HG02678 (cell line): ENCODE measurements at regions not wholly inside any gene's neighbourhood (a gene's known extent, or its start where the extent isn't known, plus 50 kb on each side); places are given as distances from the start of the nearest gene placed in this dataset.
"Not testable (repeated sequence)": the region's sequence is repeated elsewhere in the genome, so short reads cannot be mapped to it uniquely, and the experiment has no call there.

ENCODE experiments used
- ATAC-seq: cut with Tn5 transposase; IDR thresholded peaks from one replicate; pipeline ENCODE4 v1.9.1; 2021; ENCODE audit warnings: mild to moderate bottlenecking, moderate library complexity; ENCODE audit not compliant: unreplicated experiment

DNA sequence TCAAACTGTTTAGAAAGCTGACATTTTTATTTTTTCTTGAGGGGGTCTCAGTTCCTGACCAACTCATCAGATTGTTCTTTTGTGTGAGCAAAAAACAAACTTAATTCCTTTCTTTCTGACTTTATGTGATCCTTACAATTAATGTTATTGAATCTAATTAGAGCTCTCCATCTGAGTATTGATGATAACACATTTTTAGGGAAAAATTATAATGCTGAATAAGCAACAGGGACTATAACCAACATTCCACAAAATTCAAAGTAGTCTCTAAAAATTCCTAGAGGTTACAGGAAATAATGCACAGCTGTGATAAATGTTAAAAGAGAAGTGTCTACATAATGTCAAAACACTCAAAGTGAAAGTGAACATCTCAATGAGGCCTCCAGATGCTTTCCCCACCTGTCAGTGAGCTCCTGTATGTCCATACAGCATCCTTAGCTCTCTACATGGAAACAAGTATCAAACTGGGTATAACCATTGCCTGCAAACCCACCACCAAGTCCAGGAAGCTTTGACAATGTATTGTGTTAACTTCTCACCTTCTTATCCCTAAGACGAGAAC lies 786.0 kb upstream of the SLC39A10 start:
- ATAC-seq = no peak

DNA sequence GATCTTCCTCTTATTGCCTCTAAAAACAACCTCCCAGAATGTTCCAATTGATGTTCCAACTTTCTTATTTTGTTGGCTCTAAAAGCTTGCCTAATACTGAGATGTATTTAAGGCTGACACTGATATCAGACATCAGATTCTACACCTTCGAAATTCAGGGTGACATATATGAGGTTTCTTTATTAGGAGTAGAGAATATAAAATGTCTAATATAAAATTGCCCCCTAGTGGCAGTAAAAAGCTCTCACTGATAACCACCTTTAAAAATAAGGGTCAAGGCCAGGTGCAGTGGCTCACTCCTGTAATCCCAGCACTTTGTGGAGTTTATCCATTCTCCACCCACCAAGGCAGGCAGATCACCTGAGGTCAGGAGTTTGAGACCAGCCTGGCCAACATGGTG lies 789.7 kb upstream of the SLC39A10 start:
- ATAC-seq = peak; percentile 52

DNA sequence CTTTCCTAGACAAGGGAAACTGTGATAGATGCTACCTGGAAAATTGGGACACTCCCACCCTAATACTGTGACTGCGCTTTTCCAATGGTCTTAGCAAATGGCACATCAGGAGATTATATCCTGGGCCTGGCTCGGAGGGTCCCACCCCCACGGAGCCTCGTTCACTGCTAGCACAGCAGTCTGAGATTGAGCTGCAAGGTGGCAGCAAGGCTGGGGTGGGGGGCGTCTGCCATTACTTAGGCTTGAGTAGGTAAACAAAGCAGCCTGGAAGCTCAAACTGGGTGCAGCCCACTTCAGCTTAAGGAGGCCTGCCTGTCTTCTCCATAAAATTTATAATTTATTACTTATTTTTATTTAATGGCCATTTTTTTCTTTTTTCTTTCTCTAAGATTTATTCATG lies 802.1 kb upstream of the SLC39A10 start:
- ATAC-seq = no peak

DNA sequence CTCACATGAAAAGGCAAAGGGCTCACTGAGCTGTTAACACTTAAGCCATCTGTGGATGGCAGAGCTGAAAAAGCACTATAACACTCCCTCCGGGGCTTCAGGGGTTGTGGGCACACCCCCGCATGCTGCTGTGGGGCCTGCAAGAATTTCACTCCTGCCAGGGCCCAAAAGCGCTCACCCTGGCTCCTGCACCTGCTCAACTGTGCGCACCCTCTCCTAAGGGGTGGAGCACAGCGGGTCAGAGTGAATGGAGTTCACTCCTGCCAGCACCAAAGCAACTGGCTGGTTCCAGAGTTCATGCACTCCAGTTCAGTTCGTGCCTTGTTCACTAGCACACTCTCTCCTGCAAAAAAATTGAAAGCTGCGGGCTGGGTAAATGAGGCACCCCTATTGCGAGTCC lies 814.2 kb upstream of the SLC39A10 start:
- ATAC-seq = no peak

DNA sequence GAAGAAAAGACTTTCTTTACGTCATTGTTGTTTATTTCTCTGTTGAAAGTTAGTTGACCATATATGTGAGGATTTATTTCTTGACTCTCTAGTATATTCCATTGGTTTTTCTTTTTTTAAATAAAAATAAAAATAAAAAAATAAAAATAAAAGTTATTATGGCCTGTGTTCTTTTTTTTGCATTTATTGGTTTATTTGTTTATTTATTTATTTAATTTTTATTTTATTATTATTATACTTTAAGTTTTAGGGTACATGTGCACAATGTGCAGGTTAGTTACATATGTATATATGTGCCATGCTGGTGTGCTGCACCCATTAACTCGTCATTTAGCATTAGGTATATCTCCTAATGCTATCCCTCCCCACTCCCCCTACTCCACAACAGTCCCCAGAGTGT lies 822.7 kb upstream of the SLC39A10 start:
- not testable (repeated sequence) for ATAC-seq

DNA sequence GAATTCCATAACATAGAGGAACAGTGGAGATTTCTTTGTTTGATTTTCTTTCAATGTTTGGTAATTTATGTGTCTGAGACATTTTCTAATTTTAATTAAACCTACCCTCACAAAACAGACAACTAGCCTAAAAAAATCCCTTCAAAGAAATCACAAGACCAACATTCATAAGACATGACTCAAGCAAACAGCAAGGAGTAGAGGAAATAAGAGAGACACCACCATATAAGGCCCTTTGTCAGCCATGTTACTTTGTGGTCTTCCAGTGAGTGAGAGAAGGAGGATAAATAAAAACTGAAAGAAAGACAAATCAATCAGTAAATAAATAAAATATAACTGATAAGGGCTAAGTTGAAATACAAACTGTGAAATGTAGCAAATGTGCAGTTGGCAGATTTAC lies 830.8 kb upstream of the SLC39A10 start:
- no peak for ATAC-seq

DNA sequence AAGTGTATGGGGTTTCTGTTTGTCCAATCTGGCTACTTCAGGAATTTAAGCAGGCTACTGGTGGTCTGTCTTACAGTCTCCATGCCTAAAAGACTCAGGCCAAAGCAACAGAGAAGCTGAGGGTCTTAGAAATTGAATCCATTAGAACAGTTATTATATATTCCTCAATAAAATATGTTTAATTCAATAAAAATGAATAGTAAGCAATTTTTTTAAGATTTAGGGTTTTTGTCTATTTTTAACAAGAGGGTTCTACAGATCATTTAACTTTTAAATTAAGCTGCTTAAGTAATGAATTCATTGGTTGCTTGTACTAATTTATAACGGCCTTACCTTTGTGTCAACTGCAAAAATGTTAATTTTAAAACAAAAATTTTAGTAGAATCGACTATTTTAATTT lies 832.6 kb upstream of the SLC39A10 start:
- ATAC-seq = no peak

DNA sequence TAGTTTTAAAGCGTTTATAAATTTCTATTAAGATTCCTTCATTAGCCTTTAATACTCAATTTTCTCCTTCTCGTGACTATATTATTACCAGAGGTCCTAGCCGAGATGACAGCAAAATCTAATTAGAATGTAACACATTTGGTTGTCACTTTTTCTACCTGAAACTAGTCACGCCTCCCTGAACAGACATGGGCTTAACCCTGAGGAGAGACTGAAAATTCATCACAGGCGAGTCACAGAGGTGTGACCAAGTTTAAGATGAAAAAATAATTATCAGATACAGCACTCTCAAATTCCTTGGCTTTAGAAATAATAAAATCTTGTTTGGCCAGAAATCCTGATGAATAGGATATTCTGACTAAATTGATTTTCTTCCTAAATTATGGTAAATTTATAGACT lies 834.4 kb upstream of the SLC39A10 start:
- ATAC-seq = no peak

DNA sequence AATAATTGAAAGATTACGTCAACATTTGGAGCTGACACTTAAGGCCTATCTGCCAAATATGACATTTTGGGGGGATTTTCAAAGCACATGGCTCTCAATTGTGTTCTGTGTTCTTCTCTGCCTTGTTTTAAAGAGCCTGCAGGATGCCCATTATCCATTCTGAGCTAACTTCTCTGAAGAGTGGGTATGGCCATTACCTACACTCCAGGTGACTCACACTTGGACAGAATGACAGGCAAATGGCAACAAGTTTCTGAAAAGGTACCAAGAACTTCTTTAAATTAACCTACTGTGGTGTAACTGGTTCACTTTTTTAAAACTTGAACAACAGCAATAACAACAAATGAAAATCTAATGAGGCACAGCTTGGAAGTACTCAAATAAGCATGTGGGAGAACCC lies 834.9 kb upstream of the SLC39A10 start:
- ATAC-seq = no peak

DNA sequence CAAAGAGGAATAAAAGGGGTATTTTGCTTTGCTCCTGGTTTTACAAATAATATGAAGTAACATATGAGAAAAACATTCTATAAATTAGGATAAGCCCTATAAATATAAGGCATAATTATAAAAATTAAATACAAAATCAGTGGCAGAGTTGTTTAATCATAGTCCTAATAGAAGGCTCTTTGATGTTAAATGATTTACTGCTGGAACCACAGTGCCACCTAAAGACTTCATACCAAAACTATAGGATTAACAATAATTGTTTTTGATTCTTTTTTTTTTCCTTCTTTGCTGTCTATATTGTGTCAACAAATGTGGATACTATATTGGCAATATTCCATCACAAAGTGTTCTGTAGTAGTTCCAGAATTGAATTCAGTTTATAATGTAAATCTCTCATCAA lies 837.7 kb upstream of the SLC39A10 start:
- ATAC-seq = no peak

DNA sequence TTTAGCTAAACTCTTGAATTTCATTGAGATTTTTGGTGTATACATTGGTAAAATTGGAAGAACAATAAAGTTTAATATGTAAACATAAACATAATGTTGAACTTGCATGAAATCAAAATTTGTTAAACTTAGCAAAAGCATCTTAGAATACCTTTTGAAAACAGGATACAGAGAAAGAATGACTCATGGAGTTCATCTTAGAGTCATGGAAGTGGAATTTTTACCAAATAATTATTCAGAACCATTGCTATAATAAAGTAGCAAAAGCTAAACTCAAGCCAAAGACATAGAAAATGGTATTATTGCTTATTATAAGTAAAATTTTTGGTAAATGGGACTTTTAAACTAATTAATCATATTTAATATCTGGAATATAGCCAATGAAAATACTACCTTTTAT lies 841.6 kb upstream of the SLC39A10 start:
- no peak for ATAC-seq

DNA sequence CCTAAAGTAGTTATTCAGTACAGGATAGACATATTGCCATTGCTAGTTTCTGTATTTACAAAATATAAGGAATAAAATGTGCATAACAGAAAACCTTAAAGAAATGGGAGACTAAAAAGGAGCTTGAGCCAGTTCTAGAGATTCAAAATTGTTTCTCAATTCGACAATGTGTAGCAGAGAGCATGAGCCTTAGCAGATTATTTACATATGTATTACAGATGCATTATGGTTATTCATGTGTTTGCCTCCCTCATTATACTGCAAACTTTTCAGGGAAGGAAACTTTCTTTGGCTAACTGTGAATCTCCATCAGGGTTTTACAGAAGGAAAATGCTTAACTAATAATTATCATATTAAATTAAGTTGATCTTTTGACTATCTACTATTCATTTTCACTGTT lies 854.4 kb upstream of the SLC39A10 start:
- no peak for ATAC-seq

DNA sequence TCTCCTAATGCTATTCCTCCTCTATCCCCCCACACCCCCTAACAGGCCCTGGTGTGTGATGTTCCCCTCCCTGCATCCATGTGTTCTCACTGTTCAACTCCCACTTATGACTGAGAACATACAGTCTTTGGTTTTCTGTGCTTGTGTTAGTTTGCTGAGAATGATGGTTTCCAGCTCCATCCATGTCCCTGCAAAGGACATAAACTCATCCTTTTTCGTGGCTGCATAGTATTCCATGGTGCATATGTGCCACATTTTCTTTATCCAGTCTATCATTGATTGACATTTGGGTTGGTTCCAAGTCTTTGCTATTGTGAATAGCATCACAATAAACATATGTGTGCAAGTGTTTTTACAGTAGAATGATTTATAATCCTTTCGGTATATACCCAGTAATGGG lies 870.0 kb upstream of the SLC39A10 start:
- not testable (repeated sequence) for ATAC-seq

DNA sequence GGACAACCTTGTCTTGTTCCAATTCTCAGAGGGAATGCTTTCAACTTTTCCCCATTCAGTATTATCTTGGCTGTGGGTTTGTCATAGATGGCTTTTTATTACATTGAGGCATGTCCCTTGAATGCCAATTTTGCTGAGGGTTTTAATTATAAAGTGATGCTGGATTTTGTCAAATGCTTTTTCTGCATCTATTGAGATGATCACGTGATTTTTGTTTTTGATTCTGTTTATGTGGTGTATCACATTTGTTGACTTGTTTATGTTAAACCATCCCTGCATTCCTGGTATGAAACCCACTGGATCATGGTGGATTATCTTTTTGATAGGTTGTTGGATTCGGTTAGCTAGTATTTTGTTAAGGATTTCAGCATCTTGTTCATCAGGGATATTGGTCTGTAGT lies 885.6 kb upstream of the SLC39A10 start:
- not testable (repeated sequence) for ATAC-seq

DNA sequence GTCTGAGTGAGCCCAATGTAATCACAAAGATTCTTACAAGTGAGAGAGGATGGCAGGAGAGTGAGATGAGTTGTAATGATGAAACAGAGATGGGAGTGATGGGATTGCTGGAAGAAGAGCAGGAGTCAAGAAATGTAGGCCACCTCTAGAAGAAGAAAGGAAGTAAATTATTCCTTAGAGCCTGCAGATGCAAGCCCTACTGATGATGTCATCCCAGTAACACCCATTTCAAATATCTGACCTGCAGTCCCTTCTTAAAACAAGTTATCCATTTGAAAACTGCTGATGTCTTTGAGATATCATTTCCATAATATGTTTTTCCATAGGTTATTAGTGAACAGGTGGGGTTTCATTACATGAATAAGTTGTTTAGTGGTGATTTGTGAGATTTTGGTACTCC lies 888.0 kb upstream of the SLC39A10 start:
- no peak for ATAC-seq

DNA sequence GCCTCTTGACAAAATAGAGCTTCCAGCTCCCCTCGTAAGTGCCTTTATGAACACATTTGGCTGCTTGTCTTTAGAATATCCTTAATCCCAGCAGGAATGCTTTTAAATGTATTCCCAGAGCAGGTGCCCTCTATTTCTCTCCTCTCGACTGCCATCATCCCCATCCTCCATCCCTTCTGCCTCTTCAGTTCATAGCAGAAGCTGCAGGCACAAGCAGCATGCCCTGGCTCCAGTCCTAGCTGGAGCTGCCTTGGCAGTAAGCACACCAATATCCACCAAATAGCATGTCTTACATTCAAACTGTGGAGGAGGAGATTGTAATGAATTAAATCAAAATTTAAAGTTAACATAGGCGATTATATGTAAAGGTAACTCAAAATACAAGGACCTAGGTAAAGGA lies 891.3 kb upstream of the SLC39A10 start:
- ATAC-seq = no peak

DNA sequence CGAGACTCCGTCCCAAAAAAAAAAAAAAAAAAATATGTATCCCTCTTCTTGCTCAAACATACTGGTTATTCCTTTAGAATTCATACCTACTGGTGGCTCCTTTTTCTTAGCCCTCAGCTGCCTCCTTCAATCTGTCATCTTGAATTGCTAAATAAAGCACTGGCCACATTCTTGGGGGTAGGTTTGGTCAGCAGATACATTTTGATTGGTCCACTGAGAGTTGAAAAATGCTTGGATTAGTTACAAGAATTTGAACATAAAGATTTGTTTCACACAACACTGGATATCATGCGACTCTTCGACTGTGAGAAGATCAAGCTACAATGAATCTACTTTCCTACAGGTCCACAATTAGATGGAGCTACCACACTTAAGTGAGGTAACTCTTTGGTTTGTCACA lies 906.1 kb upstream of the SLC39A10 start:
- ATAC-seq = no peak

DNA sequence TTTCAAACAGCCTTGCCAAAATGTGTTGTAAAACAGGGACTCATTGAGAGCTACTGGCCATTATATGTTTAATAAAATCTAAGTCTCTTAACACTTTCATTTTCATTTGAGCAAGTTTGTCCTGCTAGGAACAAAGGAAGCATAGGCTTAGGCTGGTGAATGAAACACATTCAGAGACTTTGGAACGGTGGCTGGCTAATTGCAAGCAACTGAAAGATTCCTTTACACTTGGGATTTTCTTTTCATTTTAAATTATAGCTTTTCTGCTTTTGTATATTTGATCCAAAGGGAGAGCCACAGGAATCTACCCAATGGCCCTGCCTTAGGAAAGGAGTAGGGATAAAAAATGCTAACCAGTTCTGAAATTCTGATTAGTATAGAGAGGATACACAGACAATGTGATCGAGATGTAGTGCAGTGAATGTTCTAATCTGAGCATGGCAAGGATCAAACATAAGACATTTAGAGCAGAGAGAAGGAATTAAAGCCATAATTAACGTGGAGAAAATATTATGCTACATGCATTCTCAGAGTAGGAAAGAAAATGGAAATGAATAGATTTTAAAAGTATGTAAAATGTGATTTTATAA lies 911.4 kb upstream of the SLC39A10 start:
- ATAC-seq = no peak

DNA sequence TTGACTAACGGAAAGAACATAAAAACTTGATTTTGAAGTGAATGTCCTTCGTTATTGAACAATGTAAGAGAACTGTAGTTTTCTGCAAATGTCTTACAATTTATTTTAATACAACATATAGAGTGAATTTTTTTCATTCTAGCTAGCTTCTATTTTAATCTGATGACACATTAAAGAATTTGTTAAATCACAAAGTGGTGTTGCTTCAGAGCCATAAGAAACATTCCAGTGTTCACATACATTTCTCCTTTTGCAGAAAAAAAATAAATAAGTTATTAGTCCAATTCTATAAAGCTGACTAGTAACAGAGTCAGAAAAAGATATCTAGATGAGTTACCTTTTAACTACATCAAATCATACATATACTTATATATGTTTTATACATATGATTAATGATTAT lies 914.3 kb upstream of the SLC39A10 start:
- ATAC-seq = no peak

DNA sequence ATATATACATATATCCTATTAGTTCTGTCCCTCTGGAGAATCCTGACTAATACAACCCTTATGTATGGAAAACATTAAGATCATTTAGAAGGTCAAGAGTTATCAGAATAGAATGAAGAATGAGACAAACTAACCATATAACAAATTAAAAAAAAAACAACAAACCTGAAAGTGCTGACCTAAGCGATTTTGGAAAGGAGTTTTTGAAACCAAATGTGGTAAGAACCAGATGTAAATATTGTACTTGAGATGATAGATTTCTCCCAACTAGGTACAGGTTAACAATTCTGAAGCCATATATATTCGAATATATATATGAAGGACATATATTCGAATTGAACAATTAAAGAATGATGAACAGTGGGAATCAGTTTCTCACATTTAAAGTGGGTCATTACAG lies 917.8 kb upstream of the SLC39A10 start:
- no peak for ATAC-seq

DNA sequence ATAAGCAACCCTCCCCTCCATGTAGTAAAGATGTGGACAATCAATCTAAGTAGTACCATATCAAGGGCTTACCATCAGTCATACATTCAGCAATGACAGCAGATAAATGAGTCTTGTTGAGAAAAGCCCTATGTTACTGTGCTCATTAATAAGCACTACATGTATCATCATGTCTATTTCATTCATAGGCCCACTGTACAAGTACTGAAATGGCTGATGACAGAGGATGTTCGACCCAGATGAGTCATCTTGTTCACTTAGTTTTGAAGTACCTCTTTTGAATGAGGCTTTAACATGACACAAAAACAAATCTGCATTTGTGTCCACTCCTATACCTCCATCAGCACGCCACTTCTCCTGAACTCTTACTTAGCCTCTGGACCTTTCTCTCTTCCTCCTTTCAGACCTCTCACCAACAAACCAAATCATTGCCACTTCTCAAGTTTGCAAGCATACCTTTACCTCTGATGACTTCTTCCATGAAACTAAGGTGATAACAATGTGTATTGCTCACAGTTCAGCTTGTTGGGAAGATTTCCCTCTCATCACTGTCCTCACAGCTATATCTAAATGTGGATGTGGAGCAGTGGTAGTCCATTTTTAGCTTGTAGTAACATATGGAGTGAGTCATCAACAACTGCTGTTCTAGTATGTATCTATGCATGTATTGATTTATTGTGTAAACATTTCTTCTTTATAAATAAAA lies 921.0 kb upstream of the SLC39A10 start:
- no peak for ATAC-seq

DNA sequence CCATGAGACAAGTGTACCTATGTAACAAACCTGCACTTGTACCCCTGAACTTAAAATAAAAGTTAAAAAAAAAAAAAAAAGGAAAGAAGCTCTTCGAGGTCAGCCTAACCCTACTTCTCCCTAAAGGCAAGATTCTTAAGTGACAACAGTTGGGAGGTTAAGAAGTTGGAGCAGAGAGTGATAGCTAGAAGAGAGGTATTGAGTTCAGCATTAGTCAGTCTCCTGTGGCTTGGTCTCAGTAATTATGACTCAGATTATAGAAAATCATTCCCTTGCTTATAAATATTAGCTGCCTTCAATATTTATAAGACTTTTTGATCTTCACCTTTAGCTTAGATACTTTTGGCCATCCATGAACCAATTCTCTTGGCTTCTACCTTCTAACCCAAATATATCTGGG lies 926.8 kb upstream of the SLC39A10 start:
- no peak for ATAC-seq

DNA sequence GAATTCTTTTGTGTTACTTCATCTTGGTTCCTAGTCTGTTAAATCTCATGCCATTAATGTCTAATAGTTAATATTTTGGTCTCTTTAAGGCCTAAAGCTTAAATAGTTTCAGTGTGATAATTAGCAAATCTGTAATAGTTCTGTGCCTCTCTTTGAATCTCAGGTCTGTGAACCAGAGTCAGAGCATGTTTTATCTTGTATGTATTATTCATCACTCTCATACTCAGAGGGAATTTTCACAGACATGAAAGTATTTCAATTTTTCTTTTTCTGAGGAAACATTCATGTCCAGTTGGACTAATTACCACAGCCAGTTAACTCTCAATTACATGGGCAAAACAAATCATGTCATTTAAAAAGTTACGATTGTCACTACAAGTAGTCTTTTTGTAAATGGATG lies 931.9 kb upstream of the SLC39A10 start:
- no peak for ATAC-seq
